Parathyroid adenoma (tissue), 2 donors: ENCODE measurements at regions not wholly inside any gene's neighbourhood (a gene's known extent, or its start where the extent isn't known, plus 50 kb on each side); places are given as distances from the start of the nearest gene placed in this dataset.

Experiments used
- H2AFZ ChIP-seq: fragments of 300-600 bp; sonication (generic); one replicate; pipeline ENCODE4 v1.7.0; 2017; ENCODE audit warnings: antibody characterized with exemption, mild to moderate bottlenecking
- H3K27ac ChIP-seq: fragments of 300-600 bp; sonication (generic); one replicate; pipeline ENCODE4 v1.7.0; 2017
- H3K27me3 ChIP-seq: fragments of 300-600 bp; sonication (generic); one replicate; pipeline ENCODE4 v1.7.0; 2017; ENCODE audit warnings: low read length; ENCODE audit not compliant: control insufficient read depth, insufficient read depth
- H3K36me3 ChIP-seq: fragments of 300-600 bp; sonication (generic); one replicate; pipeline ENCODE4 v1.7.0; 2017; ENCODE audit warnings: low read length; ENCODE audit not compliant: control insufficient read depth, insufficient read depth
- H3K4me1 ChIP-seq: fragments of 300-600 bp; sonication (generic); one replicate; pipeline ENCODE4 v1.7.0; 2017; ENCODE audit warnings: control low read depth
- H3K4me2 ChIP-seq: fragments of 300-600 bp; sonication (generic); one replicate; pipeline ENCODE4 v1.7.0; 2017; ENCODE audit warnings: low read length
- H3K4me3 ChIP-seq: fragments of 300-600 bp; sonication (generic); one replicate; pipeline ENCODE4 v1.7.0; 2017; ENCODE audit warnings: low read depth, low read length
- H3K79me2 ChIP-seq: fragments of 300-600 bp; sonication (generic); one replicate; pipeline ENCODE4 v1.7.0; 2017; ENCODE audit warnings: control low read depth
- H3K9ac ChIP-seq: fragments of 300-600 bp; sonication (generic); one replicate; pipeline ENCODE4 v1.7.0; 2017; ENCODE audit warnings: mild to moderate bottlenecking
- H3K9me3 ChIP-seq: fragments of 300-600 bp; sonication (generic); one replicate; pipeline ENCODE4 v1.7.0; 2017; ENCODE audit warnings: low read length; ENCODE audit not compliant: control insufficient read depth
- CTCF ChIP-seq: fragments of 300-600 bp; sonication (generic); IDR thresholded peaks from one replicate; pipeline ENCODE4 v1.7.0; 2017; ENCODE audit warnings: antibody characterized with exemption, mild to moderate bottlenecking
- donor health status: primary hyperparathyroidism.

DNA sequence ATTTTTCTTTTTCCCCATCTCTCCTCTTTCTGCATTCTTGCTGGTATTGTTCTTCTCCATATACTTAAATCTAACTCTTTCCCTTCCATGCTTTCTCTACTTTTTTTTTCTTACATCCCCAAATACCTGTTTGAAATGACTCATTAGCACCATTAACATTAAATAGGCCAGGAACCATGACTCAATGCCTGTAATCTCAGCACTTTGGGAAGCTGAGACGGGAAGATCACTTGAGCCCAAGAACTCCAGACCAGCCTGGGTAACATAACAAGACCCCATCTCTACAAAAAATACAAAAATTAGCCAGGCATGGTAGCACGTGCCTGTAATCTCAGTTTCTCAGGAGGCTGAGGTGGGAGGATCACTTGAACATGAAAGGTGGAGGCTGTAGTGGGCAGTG is 1026.8 kb downstream of the GATA3 start:
- no peaks in the 10 kb centered on the region for H3K27me3 ChIP-seq
- H3K4me2 ChIP-seq: no peak overlapping the region
- H3K27ac ChIP-seq: no peak overlapping the region
- H3K9ac ChIP-seq: no peak overlapping the region
- no peak for TF ChIP-seq CTCF
- H3K79me2 ChIP-seq: no peaks in the 10 kb centered on the region
- no peak overlapping the region for H2AFZ ChIP-seq
- peaks cover 6% of the 10 kb centered on the region for H3K4me1 ChIP-seq
- no peaks in the 10 kb centered on the region for H3K9me3 ChIP-seq
- no peak overlapping the region for H3K4me3 ChIP-seq
- H3K36me3 ChIP-seq: no peaks in the 10 kb centered on the region

GRCh38 chr10:9081961-9082360 is 1027.5 kb downstream of the GATA3 start:
- Histone ChIP-seq H3K36me3 (no peaks in the 10 kb centered on the region), H3K4me3 (no peak overlapping the region), H3K9me3 (no peaks in the 10 kb centered on the region), H3K9ac (no peak overlapping the region), H3K4me2 (no peak overlapping the region), H3K4me1 (peaks cover 6% of the 10 kb centered on the region), H3K27ac (no peak overlapping the region), H2AFZ (no peak overlapping the region), H3K27me3 (no peaks in the 10 kb centered on the region), H3K79me2 (no peaks in the 10 kb centered on the region)
- no peak for TF ChIP-seq CTCF

- Histone ChIP-seq H3K27ac (no peak overlapping the region), H3K27me3 (no peaks in the 10 kb centered on the region), H2AFZ (no peak overlapping the region), H3K4me3 (no peak overlapping the region), H3K4me1 (no peaks in the 10 kb centered on the region), H3K79me2 (no peaks in the 10 kb centered on the region), H3K36me3 (no peaks in the 10 kb centered on the region), H3K9me3 (no peaks in the 10 kb centered on the region), H3K4me2 (no peak overlapping the region), H3K9ac (no peak overlapping the region)
- TF ChIP-seq CTCF: no peak
Measured at GRCh38 chr10:9091530-9092093, 1037.1 kb downstream of the GATA3 start.

GRCh38 chr10:9096288-9096687 is 1041.8 kb downstream of the GATA3 start:
- no peak overlapping the region for H3K9ac ChIP-seq
- no peaks in the 10 kb centered on the region for H3K79me2 ChIP-seq
- H3K4me3 ChIP-seq: no peak overlapping the region
- no peaks in the 10 kb centered on the region for H3K36me3 ChIP-seq
- no peak overlapping the region for H3K27ac ChIP-seq
- no peak for TF ChIP-seq CTCF
- H3K4me2 ChIP-seq: no peak overlapping the region
- no peaks in the 10 kb centered on the region for H3K4me1 ChIP-seq
- no peaks in the 10 kb centered on the region for H3K27me3 ChIP-seq
- no peaks in the 10 kb centered on the region for H3K9me3 ChIP-seq
- no peak overlapping the region for H2AFZ ChIP-seq

- Histone ChIP-seq H3K36me3 (no peaks in the 10 kb centered on the region), H3K4me2 (no peak overlapping the region), H3K4me1 (no peaks in the 10 kb centered on the region), H3K79me2 (no peaks in the 10 kb centered on the region), H3K9me3 (no peaks in the 10 kb centered on the region), H3K4me3 (no peak overlapping the region), H2AFZ (no peak overlapping the region), H3K27me3 (no peaks in the 10 kb centered on the region), H3K9ac (no peak overlapping the region), H3K27ac (no peak overlapping the region)
- TF ChIP-seq CTCF: no peak
Measured at GRCh38 chr10:9097206-9097990, 1042.9 kb downstream of the GATA3 start.
